ENCODE measurements at regions not wholly inside any gene's neighbourhood (a gene's known extent, or its start where the extent isn't known, plus 50 kb on each side); places are given as distances from the start of the nearest gene placed in this dataset.

GRCh38 chr4:144465546-144465945 lies 180.4 kb upstream of the HHIP start:
- Mint-ChIP-seq H3K4me1 (no peaks in the 10 kb centered on the region), H3K4me3 (no peak overlapping the region), H3K27me3 (ENCODE audit: low read depth in 3 of 3) (peaks cover 0 to under 1% (median 0%) of the 10 kb centered on the region in 3 donors), H3K9me3 (peaks cover 0 to 29% (median 3%) of the 10 kb centered on the region in 6 donors), H3K27ac (no peak overlapping the region), H3K36me3 (no peaks in the 10 kb centered on the region)
- DNase-seq, result no peak

- peaks cover 3 to 27% (median 12%) of the 10 kb centered on the region in 6 donors for H3K9me3 Mint-ChIP-seq
- H3K27me3 Mint-ChIP-seq (ENCODE audit: low read depth in 3 of 3), result peaks cover 0 to 3% (median 0%) of the 10 kb centered on the region in 3 donors
- H3K4me3 Mint-ChIP-seq, result no peak overlapping the region
- H3K36me3 Mint-ChIP-seq, result no peaks in the 10 kb centered on the region
- no peaks in the 10 kb centered on the region for H3K4me1 Mint-ChIP-seq
- no peak overlapping the region for H3K27ac Mint-ChIP-seq
- no peak for DNase-seq
These were observed 165.9 kb upstream of the HHIP start for GRCh38 chr4:144480068-144480467.

GRCh38 chr4:144489831-144490230 lies 156.1 kb upstream of the HHIP start:
- Mint-ChIP-seq H3K36me3 (no peaks in the 10 kb centered on the region), H3K4me3 (no peak overlapping the region)

GRCh38 chr4:144494280-144494679 lies 151.7 kb upstream of the HHIP start:
- Mint-ChIP-seq H3K4me3 (no peak overlapping the region), H3K36me3 (no peaks in the 10 kb centered on the region), H3K27ac (no peak overlapping the region), H3K9me3 (peaks cover 1 to 9% (median 3%) of the 10 kb centered on the region in 6 donors), H3K4me1 (no peaks in the 10 kb centered on the region), H3K27me3 (ENCODE audit: low read depth in 3 of 3) (peaks cover 0 to 2% (median 0%) of the 10 kb centered on the region in 3 donors)
- DNase-seq, result no peak

More at GRCh38 chr4:144489831-144490230, 156.1 kb upstream of the HHIP start:
- Mint-ChIP-seq H3K27me3 (ENCODE audit: low read depth in 3 of 3) (peaks cover 0 to 3% (median 0%) of the 10 kb centered on the region in 3 donors), H3K4me1 (no peaks in the 10 kb centered on the region), H3K9me3 (peaks cover 0 to 22% (median 7%) of the 10 kb centered on the region in 6 donors), H3K27ac (no peak overlapping the region)
- DNase-seq, result no peak

GRCh38 chr4:144495944-144496343 lies 150.0 kb upstream of the HHIP start:
- Mint-ChIP-seq H3K4me3 (no peak overlapping the region), H3K27ac (no peak overlapping the region), H3K9me3 (peaks cover 0 to 10% (median 2%) of the 10 kb centered on the region in 6 donors), H3K27me3 (ENCODE audit: low read depth in 3 of 3) (peaks cover 0 to 2% (median 0%) of the 10 kb centered on the region in 3 donors), H3K36me3 (no peaks in the 10 kb centered on the region), H3K4me1 (no peaks in the 10 kb centered on the region)
- DNase-seq, result no peak

GRCh38 chr4:144499777-144500176 lies 146.2 kb upstream of the HHIP start:
- H3K27me3 Mint-ChIP-seq (ENCODE audit: low read depth in 3 of 3), result no peaks in the 10 kb centered on the region
- no peaks in the 10 kb centered on the region for H3K36me3 Mint-ChIP-seq
- H3K9me3 Mint-ChIP-seq, result peaks cover 0 to 8% (median 5%) of the 10 kb centered on the region in 6 donors
- H3K27ac Mint-ChIP-seq, result no peak overlapping the region
- H3K4me1 Mint-ChIP-seq, result no peaks in the 10 kb centered on the region
- no peak overlapping the region for H3K4me3 Mint-ChIP-seq
- DNase-seq, result no peak

- H3K27ac Mint-ChIP-seq, result no peak overlapping the region
- no peaks in the 10 kb centered on the region for H3K27me3 Mint-ChIP-seq (ENCODE audit: low read depth in 3 of 3)
- H3K4me1 Mint-ChIP-seq, result no peaks in the 10 kb centered on the region
- no peak for DNase-seq
- H3K36me3 Mint-ChIP-seq, result peaks cover 0 to 3% (median 0%) of the 10 kb centered on the region in 3 donors
- H3K4me3 Mint-ChIP-seq, result no peak overlapping the region
- peaks cover 0 to 10% (median 7%) of the 10 kb centered on the region in 6 donors for H3K9me3 Mint-ChIP-seq
These were observed 144.7 kb upstream of the HHIP start for GRCh38 chr4:144501231-144501780.

GRCh38 chr4:144504883-144505282 lies 141.1 kb upstream of the HHIP start:
- Mint-ChIP-seq H3K4me1 (no peaks in the 10 kb centered on the region), H3K4me3 (no peak overlapping the region), H3K9me3 (peaks cover 0 to 15% (median 2%) of the 10 kb centered on the region in 6 donors), H3K27me3 (ENCODE audit: low read depth in 3 of 3) (peaks cover 0 to 2% (median 0%) of the 10 kb centered on the region in 3 donors), H3K27ac (no peak overlapping the region), H3K36me3 (peaks cover 0 to 3% (median 0%) of the 10 kb centered on the region in 3 donors)
- DNase-seq, result no peak

- H3K9me3 Mint-ChIP-seq, result peaks cover 0 to 10% (median 4%) of the 10 kb centered on the region in 6 donors
- no peak for DNase-seq
- H3K4me1 Mint-ChIP-seq, result no peaks in the 10 kb centered on the region
- H3K27me3 Mint-ChIP-seq (ENCODE audit: low read depth in 3 of 3), result peaks cover 0 to 2% (median 0%) of the 10 kb centered on the region in 3 donors
- no peak overlapping the region for H3K4me3 Mint-ChIP-seq
- no peak overlapping the region for H3K27ac Mint-ChIP-seq
- H3K36me3 Mint-ChIP-seq, result peaks cover 0 to 3% (median 0%) of the 10 kb centered on the region in 3 donors
These were observed 138.4 kb upstream of the HHIP start for GRCh38 chr4:144507311-144508101.

GRCh38 chr4:144509088-144510015 lies 136.6 kb upstream of the HHIP start:
- peaks cover 0 to 10% (median 4%) of the 10 kb centered on the region in 6 donors for H3K9me3 Mint-ChIP-seq
- peaks cover 0 to 2% (median 0%) of the 10 kb centered on the region in 3 donors for H3K27me3 Mint-ChIP-seq (ENCODE audit: low read depth in 3 of 3)
- H3K27ac Mint-ChIP-seq, result no peak overlapping the region
- no peak for DNase-seq
- peaks cover 0 to 3% (median 0%) of the 10 kb centered on the region in 3 donors for H3K36me3 Mint-ChIP-seq
- H3K4me1 Mint-ChIP-seq, result no peaks in the 10 kb centered on the region
- no peak overlapping the region for H3K4me3 Mint-ChIP-seq

GRCh38 chr4:144514736-144515135 lies 131.2 kb upstream of the HHIP start:
- no peak for DNase-seq
- peaks cover 0 to 2% (median 0%) of the 10 kb centered on the region in 3 donors for H3K27me3 Mint-ChIP-seq (ENCODE audit: low read depth in 3 of 3)
- H3K4me3 Mint-ChIP-seq, result no peak overlapping the region
- peaks cover 0 to 5% (median under 1%) of the 10 kb centered on the region in 6 donors for H3K9me3 Mint-ChIP-seq
- no peaks in the 10 kb centered on the region for H3K4me1 Mint-ChIP-seq
- no peak overlapping the region for H3K27ac Mint-ChIP-seq
- no peaks in the 10 kb centered on the region for H3K36me3 Mint-ChIP-seq

GRCh38 chr4:144518181-144518895 lies 127.6 kb upstream of the HHIP start:
- peaks cover 0 to 5% (median 1%) of the 10 kb centered on the region in 6 donors for H3K9me3 Mint-ChIP-seq
- no peak for DNase-seq
- peaks cover 0 to 2% (median 0%) of the 10 kb centered on the region in 3 donors for H3K27me3 Mint-ChIP-seq (ENCODE audit: low read depth in 3 of 3)
- no peaks in the 10 kb centered on the region for H3K36me3 Mint-ChIP-seq
- H3K4me1 Mint-ChIP-seq, result no peaks in the 10 kb centered on the region
- no peak overlapping the region for H3K27ac Mint-ChIP-seq
- no peak overlapping the region for H3K4me3 Mint-ChIP-seq

- H3K27me3 Mint-ChIP-seq (ENCODE audit: low read depth in 3 of 3), result peaks cover 0 to 2% (median 2%) of the 10 kb centered on the region in 3 donors
- H3K4me1 Mint-ChIP-seq, result no peaks in the 10 kb centered on the region
- no peak overlapping the region for H3K27ac Mint-ChIP-seq
- no peak overlapping the region for H3K4me3 Mint-ChIP-seq
- no peaks in the 10 kb centered on the region for H3K36me3 Mint-ChIP-seq
- DNase-seq, result no peak
- H3K9me3 Mint-ChIP-seq, result peaks cover 0 to 12% (median 0%) of the 10 kb centered on the region in 6 donors
These were observed 114.1 kb upstream of the HHIP start for GRCh38 chr4:144531841-144532240.

Measured in immature natural killer cell (primary cell).